Thyroid gland (tissue), 4 donors: ENCODE measurements at regions not wholly inside any gene's neighbourhood (a gene's known extent, or its start where the extent isn't known, plus 50 kb on each side); places are given as distances from the start of the nearest gene placed in this dataset.

Experiments used
- DNase-seq, 2 donors: peaks; one replicate each; pipeline ENCODE4 v3.0.0-alpha.2; 2019
- H3K27ac ChIP-seq, 3 donors: fragments of 200-600 bp; sonication (generic); 1 replicate in 2 of 3; 2 replicates in 1 of 3; pipeline ENCODE4 v1.5.1; 2016 to 2019; ENCODE audit warnings: mild to moderate bottlenecking in 1 of 3, moderate library complexity in 1 of 3
- H3K27me3 ChIP-seq: fragments of 200-600 bp; sonication (generic); one replicate; pipeline ENCODE4 v1.5.1; 2019
- H3K36me3 ChIP-seq, 2 donors: fragments of 200-600 bp; sonication (generic); one replicate each; pipeline ENCODE4 v1.5.1; 2016 to 2019
- H3K4me1 ChIP-seq, 2 donors: fragments of 200-600 bp; sonication (generic); one replicate each; pipeline ENCODE4 v1.5.1; 2017 to 2019
- H3K4me3 ChIP-seq, 3 donors: fragments of 200-600 bp; sonication (generic); replicated peaks in 1 of 3; 1 replicate in 2 of 3; 2 replicates in 1 of 3; pipeline ENCODE4 v1.5.1; 2016; ENCODE audit warnings: mild to moderate bottlenecking in 1 of 3
- H3K9me3 ChIP-seq: fragments of 200-600 bp; sonication (generic); one replicate; pipeline ENCODE4 v1.5.1; 2017
- POLR2A ChIP-seq, 2 donors: fragments of 450-650 bp; IDR thresholded peaks; one replicate each; pipeline ENCODE4 v1.6.1; 2017; ENCODE audit warnings: antibody characterized with exemption in 2 of 2, mild to moderate bottlenecking in 2 of 2, moderate library complexity in 1 of 2
- WGBS, 2 donors: methylation state at CpG; one replicate each; pipeline ENCODE4 v1.1.5; 2017; 5-methylcytosine and 5-hydroxymethylcytosine counted together
- intact Hi-C: fragments of 100-400 bp; cut with DNase I; formaldehyde crosslinking; loops from one replicate; pipeline ENCODE4 v1.15.1; 2023
- TF ChIP-seq, protein P1 (sequence below), 6 experiments: fragments of 200-600 bp in 3 of 6; fragments of 450-650 bp in 3 of 6; sonication (generic) in 3 of 6; IDR thresholded peaks; one replicate each; pipeline ENCODE4 v1.5.1; 2016 to 2019; ENCODE audit warnings: antibody characterized with exemption in 6 of 6, mild to moderate bottlenecking in 2 of 6, inconsistent platforms in 1 of 6, moderate library complexity in 1 of 6

DNA sequence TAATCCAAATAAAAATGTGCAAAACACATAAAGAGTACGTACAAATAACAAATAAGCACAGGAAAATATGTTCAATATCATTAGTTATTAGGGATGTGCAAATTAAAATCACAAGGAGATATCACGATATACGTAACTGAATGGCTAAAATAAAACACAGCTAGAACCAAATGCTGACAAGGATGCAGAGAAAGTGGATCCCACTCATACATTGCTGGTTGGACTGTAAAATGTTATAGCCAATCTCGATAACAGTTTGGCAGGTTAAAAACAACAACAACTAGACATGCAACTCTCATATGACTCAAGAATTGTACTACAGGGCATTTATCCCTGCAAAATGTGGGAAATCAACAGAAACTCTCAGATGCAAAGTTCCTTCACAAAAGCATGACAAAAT lies 553.9 kb downstream of the ADCYAP1 start:
- Histone ChIP-seq H3K27me3 (no peaks in the 10 kb centered on the region), H3K9me3 (no peaks in the 10 kb centered on the region), H3K36me3 (no peaks in the 10 kb centered on the region), H3K4me1 (no peaks in the 10 kb centered on the region), H3K27ac (no peak overlapping the region), H3K4me3 (no peak overlapping the region)
- 44 to 73% methylated on average over 4 of the region's 4 CpGs for WGBS, 2 donors
- intact Hi-C loops, result no loop called here
- no peak for DNase-seq
- TF ChIP-seq, protein P1, sequence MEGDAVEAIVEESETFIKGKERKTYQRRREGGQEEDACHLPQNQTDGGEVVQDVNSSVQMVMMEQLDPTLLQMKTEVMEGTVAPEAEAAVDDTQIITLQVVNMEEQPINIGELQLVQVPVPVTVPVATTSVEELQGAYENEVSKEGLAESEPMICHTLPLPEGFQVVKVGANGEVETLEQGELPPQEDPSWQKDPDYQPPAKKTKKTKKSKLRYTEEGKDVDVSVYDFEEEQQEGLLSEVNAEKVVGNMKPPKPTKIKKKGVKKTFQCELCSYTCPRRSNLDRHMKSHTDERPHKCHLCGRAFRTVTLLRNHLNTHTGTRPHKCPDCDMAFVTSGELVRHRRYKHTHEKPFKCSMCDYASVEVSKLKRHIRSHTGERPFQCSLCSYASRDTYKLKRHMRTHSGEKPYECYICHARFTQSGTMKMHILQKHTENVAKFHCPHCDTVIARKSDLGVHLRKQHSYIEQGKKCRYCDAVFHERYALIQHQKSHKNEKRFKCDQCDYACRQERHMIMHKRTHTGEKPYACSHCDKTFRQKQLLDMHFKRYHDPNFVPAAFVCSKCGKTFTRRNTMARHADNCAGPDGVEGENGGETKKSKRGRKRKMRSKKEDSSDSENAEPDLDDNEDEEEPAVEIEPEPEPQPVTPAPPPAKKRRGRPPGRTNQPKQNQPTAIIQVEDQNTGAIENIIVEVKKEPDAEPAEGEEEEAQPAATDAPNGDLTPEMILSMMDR (IDR thresholded peaks at IDR 0.05), result no peak
- no peak for TF ChIP-seq POLR2A (IDR thresholded peaks at IDR 0.05)

DNA sequence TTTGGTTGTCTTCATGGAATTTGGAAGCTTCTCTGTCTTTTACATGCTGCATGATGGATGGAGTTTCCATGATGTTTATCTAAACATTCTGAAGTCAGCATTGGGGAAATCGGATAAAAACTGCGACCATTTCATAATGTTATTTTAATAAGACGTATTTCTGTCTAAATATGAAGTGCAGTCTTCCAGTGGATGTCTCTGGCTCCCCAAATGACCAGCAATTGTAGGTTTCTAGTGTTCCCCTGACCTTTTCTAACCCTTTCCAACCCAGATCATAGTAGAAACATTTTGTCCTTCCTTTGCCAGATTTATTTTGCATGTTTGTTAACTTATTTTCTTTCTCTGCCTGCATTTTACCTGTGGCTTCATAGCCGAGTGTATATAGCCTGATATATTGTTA lies 559.3 kb downstream of the ADCYAP1 start:
- no peak for TF ChIP-seq POLR2A (IDR thresholded peaks at IDR 0.05)
- TF ChIP-seq, protein P1 (IDR thresholded peaks at IDR 0.05), result no peak
- Histone ChIP-seq H3K27ac (no peak overlapping the region), H3K9me3 (no peaks in the 10 kb centered on the region), H3K36me3 (no peaks in the 10 kb centered on the region), H3K4me1 (no peaks in the 10 kb centered on the region), H3K4me3 (no peak overlapping the region), H3K27me3 (no peaks in the 10 kb centered on the region)
- 78 to 80% methylated on average over 4 of the region's 4 CpGs for WGBS, 2 donors
- DNase-seq, result no peak
- intact Hi-C loops, result no loop called here

DNA sequence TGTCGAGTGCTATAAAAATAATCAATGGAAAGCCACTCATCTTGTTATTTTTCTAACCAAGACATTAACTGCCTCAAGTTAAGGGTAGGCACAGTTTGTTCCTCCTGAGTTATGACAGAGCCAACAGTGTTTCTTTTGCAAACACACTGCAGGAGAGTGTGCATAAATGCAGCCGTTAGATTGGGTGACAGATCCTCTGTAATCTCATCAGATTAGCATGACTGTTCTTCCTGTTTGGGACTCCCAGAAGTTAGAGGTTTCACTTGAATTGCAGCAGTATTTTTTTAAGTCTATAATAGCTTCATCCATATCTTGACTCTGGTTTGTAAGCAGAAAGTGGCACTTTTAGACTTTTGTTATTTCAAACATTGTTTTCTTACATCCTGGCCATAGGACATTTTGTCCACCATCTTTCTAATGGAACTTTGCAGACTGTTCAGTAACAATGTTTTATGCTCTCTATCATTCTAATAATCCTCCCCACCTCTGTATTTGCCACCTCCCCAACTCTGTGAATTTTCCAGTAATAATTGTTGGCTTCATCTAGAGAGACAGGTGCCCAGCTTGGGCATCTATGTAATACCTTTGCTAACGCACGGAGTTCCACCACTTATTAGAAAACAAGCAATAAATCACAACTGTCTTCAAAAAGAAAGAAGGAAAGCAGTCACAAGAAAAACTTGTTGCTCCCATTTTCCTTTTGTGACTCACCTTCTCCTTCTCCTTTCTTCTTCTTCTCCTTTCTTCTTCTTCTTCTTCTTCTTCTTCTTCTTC lies 560.0 kb downstream of the ADCYAP1 start:
- 52 to 62% methylated on average over 4 of the region's 4 CpGs for WGBS, 2 donors
- TF ChIP-seq, protein P1 (IDR thresholded peaks at IDR 0.05), result no peak
- TF ChIP-seq POLR2A (IDR thresholded peaks at IDR 0.05), result no peak
- no peak overlapping the region for H3K27ac ChIP-seq

DNA sequence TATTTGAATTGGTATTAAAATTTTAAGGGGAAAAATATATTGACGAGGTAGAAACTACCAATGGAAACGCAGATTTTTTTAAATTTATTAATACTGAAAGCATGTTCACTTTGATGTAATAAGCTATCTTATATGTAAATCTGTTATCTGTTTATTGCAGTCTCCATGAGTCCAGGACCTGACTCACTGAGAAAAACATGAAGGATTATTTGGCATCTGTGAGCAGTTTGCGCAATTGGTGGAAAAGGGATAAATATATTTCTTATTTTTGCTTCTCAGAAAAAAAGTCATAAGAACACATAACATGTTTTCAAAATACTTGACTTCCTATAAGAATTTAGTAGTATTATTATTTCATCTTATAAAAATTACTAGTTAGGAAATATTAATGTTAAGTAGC lies 561.4 kb downstream of the ADCYAP1 start:
- Histone ChIP-seq H3K4me1 (no peaks in the 10 kb centered on the region), H3K36me3 (no peaks in the 10 kb centered on the region), H3K9me3 (no peaks in the 10 kb centered on the region), H3K27ac (no peak overlapping the region), H3K4me3 (no peak overlapping the region), H3K27me3 (no peaks in the 10 kb centered on the region)
- TF ChIP-seq, protein P1 (IDR thresholded peaks at IDR 0.05), result no peak
- TF ChIP-seq POLR2A (IDR thresholded peaks at IDR 0.05), result no peak
- no peak for DNase-seq
- intact Hi-C loops, result no loop called here
- WGBS, 2 donors, result 88 to 95% methylated on average over 3 of the region's 3 CpGs

More for the DNA sequence above, 560.0 kb downstream of the ADCYAP1 start:
- no peak for DNase-seq
- Histone ChIP-seq H3K36me3 (no peaks in the 10 kb centered on the region), H3K4me1 (no peaks in the 10 kb centered on the region), H3K9me3 (no peaks in the 10 kb centered on the region), H3K27me3 (no peaks in the 10 kb centered on the region), H3K4me3 (no peak overlapping the region)
- intact Hi-C loops, result no loop called here

DNA sequence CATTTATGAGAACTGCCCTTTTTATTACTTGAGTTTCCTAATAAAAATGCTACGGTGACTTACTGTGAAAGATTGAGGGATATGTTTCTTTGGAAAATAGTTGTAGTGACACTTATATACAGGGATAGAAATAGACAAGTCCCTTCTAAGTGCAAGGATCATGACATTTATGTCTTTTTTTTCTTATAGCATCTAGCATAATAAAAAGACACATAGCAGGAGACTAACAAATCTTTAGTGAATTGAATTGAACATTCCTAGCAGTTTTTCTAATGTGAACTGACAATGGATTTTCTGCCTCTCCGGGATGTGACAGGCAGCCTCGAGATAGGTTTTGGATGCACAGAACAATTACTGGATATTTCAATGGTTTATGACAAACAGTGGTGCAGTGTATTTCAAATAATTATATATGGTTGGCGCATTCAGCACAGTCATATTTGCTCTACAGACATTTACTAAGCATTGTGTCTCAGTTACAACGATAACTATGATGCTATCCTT lies 562.8 kb downstream of the ADCYAP1 start:
- Histone ChIP-seq H3K4me3 (no peak overlapping the region), H3K27me3 (no peaks in the 10 kb centered on the region), H3K4me1 (no peaks in the 10 kb centered on the region), H3K36me3 (no peaks in the 10 kb centered on the region), H3K9me3 (no peaks in the 10 kb centered on the region), H3K27ac (no peak overlapping the region)
- TF ChIP-seq, protein P1 (IDR thresholded peaks at IDR 0.05), result no peak
- TF ChIP-seq POLR2A (IDR thresholded peaks at IDR 0.05), result no peak
- DNase-seq, result no peak
- intact Hi-C loops, result no loop called here
- 71 to 81% methylated on average over 5 of the region's 5 CpGs for WGBS, 2 donors
